Ishikawa (cell line): ENCODE measurements at regions not wholly inside any gene's neighbourhood (a gene's known extent, or its start where the extent isn't known, plus 50 kb on each side); places are given as distances from the start of the nearest gene placed in this dataset.

Source experiments
- CEBPB ChIP-seq: IDR thresholded peaks from 2 replicates; pipeline ENCODE4 v1.6.1; 2012
- CREB1 ChIP-seq: IDR thresholded peaks from 2 replicates; pipeline ENCODE4 v1.6.1; 2012; ENCODE audit warnings: low read depth
- EGR1 ChIP-seq: IDR thresholded peaks from 2 replicates; pipeline ENCODE4 v1.6.1; 2012
- EP300 ChIP-seq: IDR thresholded peaks from 2 replicates; pipeline ENCODE4 v1.6.1; 2012; ENCODE audit warnings: borderline replicate concordance
- FOXM1 ChIP-seq: IDR thresholded peaks from 2 replicates; pipeline ENCODE4 v1.6.1; 2012; ENCODE audit warnings: low read depth, borderline replicate concordance
- MAX ChIP-seq: IDR thresholded peaks from 2 replicates; pipeline ENCODE4 v1.6.1; 2012
- NFIC ChIP-seq: IDR thresholded peaks from 2 replicates; pipeline ENCODE4 v1.6.1; 2012
- RAD21 ChIP-seq: IDR thresholded peaks from 2 replicates; pipeline ENCODE4 v1.6.1; 2012; ENCODE audit warnings: low read depth
- TAF1 ChIP-seq: IDR thresholded peaks from 2 replicates; pipeline ENCODE4 v1.6.1; 2012; ENCODE audit warnings: low read depth, mild to moderate bottlenecking
- YY1 ChIP-seq: IDR thresholded peaks from 2 replicates; pipeline ENCODE4 v1.6.1; 2012; ENCODE audit warnings: low read depth
- ZBTB7A ChIP-seq: IDR thresholded peaks from 2 replicates; pipeline ENCODE4 v1.6.1; 2012; ENCODE audit warnings: low read depth
- TF ChIP-seq, protein P1 (sequence below): IDR thresholded peaks from 2 replicates; pipeline ENCODE4 v1.6.1; 2012; ENCODE audit warnings: low read depth, mild to moderate bottlenecking

- TF ChIP-seq MAX, result no peak
- no peak for TF ChIP-seq EP300
- no peak for TF ChIP-seq CEBPB
- TF ChIP-seq FOXM1, result no peak
- TF ChIP-seq CREB1, result no peak
- no peak for TF ChIP-seq YY1
- TF ChIP-seq NFIC, result no peak
- TF ChIP-seq, protein P1, sequence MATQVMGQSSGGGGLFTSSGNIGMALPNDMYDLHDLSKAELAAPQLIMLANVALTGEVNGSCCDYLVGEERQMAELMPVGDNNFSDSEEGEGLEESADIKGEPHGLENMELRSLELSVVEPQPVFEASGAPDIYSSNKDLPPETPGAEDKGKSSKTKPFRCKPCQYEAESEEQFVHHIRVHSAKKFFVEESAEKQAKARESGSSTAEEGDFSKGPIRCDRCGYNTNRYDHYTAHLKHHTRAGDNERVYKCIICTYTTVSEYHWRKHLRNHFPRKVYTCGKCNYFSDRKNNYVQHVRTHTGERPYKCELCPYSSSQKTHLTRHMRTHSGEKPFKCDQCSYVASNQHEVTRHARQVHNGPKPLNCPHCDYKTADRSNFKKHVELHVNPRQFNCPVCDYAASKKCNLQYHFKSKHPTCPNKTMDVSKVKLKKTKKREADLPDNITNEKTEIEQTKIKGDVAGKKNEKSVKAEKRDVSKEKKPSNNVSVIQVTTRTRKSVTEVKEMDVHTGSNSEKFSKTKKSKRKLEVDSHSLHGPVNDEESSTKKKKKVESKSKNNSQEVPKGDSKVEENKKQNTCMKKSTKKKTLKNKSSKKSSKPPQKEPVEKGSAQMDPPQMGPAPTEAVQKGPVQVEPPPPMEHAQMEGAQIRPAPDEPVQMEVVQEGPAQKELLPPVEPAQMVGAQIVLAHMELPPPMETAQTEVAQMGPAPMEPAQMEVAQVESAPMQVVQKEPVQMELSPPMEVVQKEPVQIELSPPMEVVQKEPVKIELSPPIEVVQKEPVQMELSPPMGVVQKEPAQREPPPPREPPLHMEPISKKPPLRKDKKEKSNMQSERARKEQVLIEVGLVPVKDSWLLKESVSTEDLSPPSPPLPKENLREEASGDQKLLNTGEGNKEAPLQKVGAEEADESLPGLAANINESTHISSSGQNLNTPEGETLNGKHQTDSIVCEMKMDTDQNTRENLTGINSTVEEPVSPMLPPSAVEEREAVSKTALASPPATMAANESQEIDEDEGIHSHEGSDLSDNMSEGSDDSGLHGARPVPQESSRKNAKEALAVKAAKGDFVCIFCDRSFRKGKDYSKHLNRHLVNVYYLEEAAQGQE, result no peak
- TF ChIP-seq ZBTB7A, result no peak
- TF ChIP-seq TAF1, result no peak
- no peak for TF ChIP-seq RAD21
- no peak for TF ChIP-seq EGR1
Observed at GRCh38 chr11:25771605-25772004, 560.3 kb upstream of the ANO3 start.
